Mucosa of descending colon (tissue), 3 donors: ENCODE measurements at regions not wholly inside any gene's neighbourhood (a gene's known extent, or its start where the extent isn't known, plus 50 kb on each side); places are given as distances from the start of the nearest gene placed in this dataset. TPM values are rescaled to one million over a fixed set of nuclear protein-coding genes. Genes with fewer than 3 reads are reported as not detected.

Experiments used
- ATAC-seq: fragments of 200-7000 bp; cut with Tn5 transposase; one replicate; pipeline ENCODE4 v1.9.1; 2020; ENCODE audit warnings: mild to moderate bottlenecking, moderate library complexity
- DNase-seq, 3 donors: peaks; one replicate each; pipeline ENCODE4 v3.0.0-alpha.2; 2020
- H3K36me3 ChIP-seq: fragments of 200-600 bp; one replicate; pipeline ENCODE4 v1.8.0; 2021; ENCODE audit warnings: low read depth, mild to moderate bottlenecking
- H3K4me1 ChIP-seq: fragments of 200-600 bp; one replicate; pipeline ENCODE4 v1.8.0; 2021; ENCODE audit warnings: low read depth, mild to moderate bottlenecking
- H3K4me3 ChIP-seq: fragments of 200-600 bp; one replicate; pipeline ENCODE4 v1.8.0; 2021; ENCODE audit warnings: mild to moderate bottlenecking
- H3K9me3 ChIP-seq: fragments of 200-600 bp; one replicate; pipeline ENCODE4 v1.8.0; 2021; ENCODE audit warnings: mild to moderate bottlenecking
- CTCF ChIP-seq: fragments of 200-600 bp; IDR thresholded peaks from one replicate; pipeline ENCODE4 v1.8.0; 2022; ENCODE audit warnings: antibody characterized with exemption, mild to moderate bottlenecking
- intact Hi-C, 2 donors: fragments of 100-400 bp; cut with DNase I in 1 of 2; cut with micrococcal nuclease in 1 of 2; formaldehyde crosslinking; loops; one replicate each; pipeline versions ENCODE4 v1.11.0 to v1.11.1; 2022; cut with DNase I, micrococcal nuclease
- microRNA-seq: library from miRNA; unstranded; fragments of <30 nt; microRNA quantifications from one replicate; pipeline ENCODE4, GENCODE V29; 2019
- donor health status: DM: no; HTN: no; CAD: no; lungs with moderate emphysema.
- donor health status: DM: no; HTN: no; CAD: no.
- donor health status: DM: no; HTN: yes; CAD: no.

DNA sequence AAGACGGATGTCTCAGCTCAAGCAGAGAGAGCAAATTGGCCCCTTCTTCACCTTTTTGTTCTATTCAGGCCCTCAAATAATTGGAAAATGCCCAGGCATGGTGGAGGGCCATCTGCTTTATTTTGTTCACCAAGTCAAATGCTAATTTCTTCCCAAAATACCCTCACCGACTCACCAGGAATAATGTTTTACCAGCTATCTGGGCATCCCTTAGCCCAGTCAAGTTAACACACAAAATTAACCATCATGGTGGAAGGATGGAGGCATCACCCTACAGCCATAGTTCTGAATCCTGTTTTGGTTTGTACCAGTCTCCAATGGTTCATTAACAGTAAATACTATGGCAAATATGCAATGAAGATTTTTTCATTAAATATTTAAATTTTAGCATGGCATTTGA, 51.7 kb upstream of the SERP2 start:
- no peaks in the 10 kb centered on the region for H3K4me1 ChIP-seq
- no peak for TF ChIP-seq CTCF
- H3K4me3 ChIP-seq: no peak overlapping the region
- H3K9me3 ChIP-seq: no peaks in the 10 kb centered on the region
- no peaks in the 10 kb centered on the region for H3K36me3 ChIP-seq
- intact Hi-C loops: no loop called here
- no peak for DNase-seq
- no peak for ATAC-seq

DNA sequence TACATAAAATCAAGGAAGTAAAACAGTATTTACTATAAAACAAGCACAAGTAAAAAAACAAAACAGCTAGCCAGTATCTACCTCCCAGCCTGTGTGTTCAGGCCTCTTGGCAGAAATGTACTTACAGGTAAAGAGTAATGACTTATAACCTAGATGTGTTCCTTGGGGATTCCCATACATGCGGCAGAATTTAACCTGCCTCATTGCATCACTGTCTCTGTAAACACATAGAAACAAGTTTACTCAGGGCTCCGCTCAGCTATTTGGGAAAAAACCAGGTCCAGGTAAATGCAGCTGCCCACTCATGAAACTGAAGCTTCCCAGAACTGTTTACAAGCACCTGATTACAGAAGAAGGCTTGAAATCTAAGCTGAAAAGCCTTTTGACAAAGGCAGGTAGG, 50.7 kb upstream of the SERP2 start:
- intact Hi-C loops: no loop called here
- H3K4me1 ChIP-seq: no peaks in the 10 kb centered on the region
- ATAC-seq: peak; percentile 54
- H3K4me3 ChIP-seq: no peak overlapping the region
- TF ChIP-seq CTCF: no peak
- no peaks in the 10 kb centered on the region for H3K36me3 ChIP-seq
- no peak for DNase-seq
- no peaks in the 10 kb centered on the region for H3K9me3 ChIP-seq

GRCh38 chr13:44323754-44324153, 49.9 kb upstream of the SERP2 start:
- no peak for DNase-seq
- Histone ChIP-seq H3K36me3 (no peaks in the 10 kb centered on the region), H3K4me1 (no peaks in the 10 kb centered on the region), H3K4me3 (no peak overlapping the region), H3K9me3 (no peaks in the 10 kb centered on the region)
- no peak for TF ChIP-seq CTCF
- ATAC-seq: no peak
- intact Hi-C loops: no loop called here

Small RNA genes in the stretch of these regions (microRNA-seq; reads per million reads assigned to microRNA genes)
- not detected for gene MIR8079
